Colonic mucosa (tissue), 4 donors: ENCODE measurements at regions not wholly inside any gene's neighbourhood (a gene's known extent, or its start where the extent isn't known, plus 50 kb on each side); places are given as distances from the start of the nearest gene placed in this dataset.

Experiments
- DNase-seq: peaks from one replicate; pipeline ENCODE4 v3.0.0-alpha.2; 2020
- H3K27ac ChIP-seq: fragments of 200-600 bp; one replicate; pipeline ENCODE4 v1.8.0; 2021
- H3K27me3 ChIP-seq: fragments of 200-600 bp; one replicate; pipeline ENCODE4 v1.8.0; 2021
- H3K36me3 ChIP-seq: fragments of 200-600 bp; one replicate; pipeline ENCODE4 v1.8.0; 2021
- H3K4me1 ChIP-seq: fragments of 200-600 bp; one replicate; pipeline ENCODE4 v1.8.0; 2021; ENCODE audit warnings: mild to moderate bottlenecking
- H3K4me3 ChIP-seq: fragments of 200-600 bp; one replicate; pipeline ENCODE4 v1.8.0; 2021
- H3K9ac ChIP-seq, 2 donors: one replicate each; pipeline ENCODE4 v1.7.0; 2013; ENCODE audit warnings: control low read depth in 2 of 2, low read depth in 2 of 2, low read length in 2 of 2
- H3K9me3 ChIP-seq: fragments of 200-600 bp; one replicate; pipeline ENCODE4 v1.8.0; 2021
- CTCF ChIP-seq: fragments of 200-600 bp; IDR thresholded peaks from one replicate; pipeline ENCODE4 v1.8.0; 2022; ENCODE audit warnings: antibody characterized with exemption, mild to moderate bottlenecking
- intact Hi-C: fragments of 100-400 bp; cut with DNase I; formaldehyde crosslinking; loops from one replicate; pipeline ENCODE4 v1.14.1; 2022
- donor health status: healthy.
- donor health status: DM: no; HTN: no; CAD: no.
- donor health status: DM: no; HTN: no; CAD: no.

- intact Hi-C loops: no loop called here
- no peak for TF ChIP-seq CTCF
- Histone ChIP-seq H3K27me3 (no peaks in the 10 kb centered on the region), H3K27ac (no peak overlapping the region), H3K9me3 (no peaks in the 10 kb centered on the region), H3K4me3 (no peak overlapping the region), H3K36me3 (no peaks in the 10 kb centered on the region), H3K9ac (no peak overlapping the region), H3K4me1 (no peaks in the 10 kb centered on the region)
- no peak for DNase-seq
Observed at GRCh38 chr9:109868207-109868606, 88.2 kb downstream of the PALM2AKAP2 start.

DNA sequence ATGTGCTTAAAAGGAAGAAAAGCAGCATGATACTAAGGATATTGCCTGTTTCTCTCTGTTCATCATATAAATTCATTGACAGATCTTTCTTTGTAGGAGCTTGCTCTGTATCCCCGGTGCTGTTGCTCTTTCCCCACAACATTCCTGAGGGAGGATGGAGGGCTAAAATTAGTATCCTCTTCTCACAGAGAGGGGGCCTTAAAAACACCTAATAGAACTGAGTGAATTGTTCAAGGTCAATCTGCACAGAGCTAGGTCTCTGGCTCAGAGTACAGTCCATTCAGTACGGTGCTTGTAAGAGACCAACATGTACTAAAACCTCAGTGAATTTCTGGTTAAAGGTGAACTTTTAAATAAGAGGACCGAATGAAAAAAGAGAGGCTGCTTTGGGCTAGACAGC is 88.7 kb downstream of the PALM2AKAP2 start:
- DNase-seq: no peak
- no peak for TF ChIP-seq CTCF
- no peaks in the 10 kb centered on the region for H3K9me3 ChIP-seq
- H3K27ac ChIP-seq: no peak overlapping the region
- no peaks in the 10 kb centered on the region for H3K36me3 ChIP-seq
- no peaks in the 10 kb centered on the region for H3K4me1 ChIP-seq
- no peaks in the 10 kb centered on the region for H3K27me3 ChIP-seq
- no peak overlapping the region for H3K9ac ChIP-seq
- H3K4me3 ChIP-seq: no peak overlapping the region
- intact Hi-C loops: no loop called here

- no peaks in the 10 kb centered on the region for H3K27me3 ChIP-seq
- H3K36me3 ChIP-seq: no peaks in the 10 kb centered on the region
- intact Hi-C loops: no loop called here
- H3K9ac ChIP-seq: no peak overlapping the region
- no peaks in the 10 kb centered on the region for H3K4me1 ChIP-seq
- no peak overlapping the region for H3K27ac ChIP-seq
- no peak for TF ChIP-seq CTCF
- no peaks in the 10 kb centered on the region for H3K9me3 ChIP-seq
- no peak for DNase-seq
- no peak overlapping the region for H3K4me3 ChIP-seq
Observed at GRCh38 chr9:109870365-109870764, 90.4 kb downstream of the PALM2AKAP2 start.

DNA sequence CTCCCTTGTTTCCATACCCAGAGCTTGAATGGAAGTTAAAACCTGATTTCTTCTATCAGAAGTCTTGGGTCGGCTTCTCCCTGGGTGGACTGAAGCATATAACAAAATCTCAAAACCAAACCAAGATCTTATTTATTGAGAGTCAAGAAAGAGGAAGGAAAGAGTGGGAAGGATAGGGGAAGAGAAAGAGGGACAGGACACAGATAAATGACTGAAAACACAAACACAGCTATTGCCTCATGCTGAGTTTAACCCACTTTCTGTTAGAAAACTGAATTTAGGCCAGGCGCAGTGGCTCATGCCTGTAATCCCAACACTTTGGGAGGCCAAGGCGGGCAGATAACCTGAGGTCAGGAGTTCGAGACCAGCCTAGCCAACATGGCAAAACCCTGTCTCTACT is 92.9 kb downstream of the PALM2AKAP2 start:
- no peaks in the 10 kb centered on the region for H3K36me3 ChIP-seq
- H3K9ac ChIP-seq: no peak overlapping the region
- intact Hi-C loops: no loop called here
- no peaks in the 10 kb centered on the region for H3K9me3 ChIP-seq
- no peaks in the 10 kb centered on the region for H3K27me3 ChIP-seq
- DNase-seq: no peak
- no peak overlapping the region for H3K4me3 ChIP-seq
- H3K4me1 ChIP-seq: no peaks in the 10 kb centered on the region
- H3K27ac ChIP-seq: no peak overlapping the region
- TF ChIP-seq CTCF: no peak

DNA sequence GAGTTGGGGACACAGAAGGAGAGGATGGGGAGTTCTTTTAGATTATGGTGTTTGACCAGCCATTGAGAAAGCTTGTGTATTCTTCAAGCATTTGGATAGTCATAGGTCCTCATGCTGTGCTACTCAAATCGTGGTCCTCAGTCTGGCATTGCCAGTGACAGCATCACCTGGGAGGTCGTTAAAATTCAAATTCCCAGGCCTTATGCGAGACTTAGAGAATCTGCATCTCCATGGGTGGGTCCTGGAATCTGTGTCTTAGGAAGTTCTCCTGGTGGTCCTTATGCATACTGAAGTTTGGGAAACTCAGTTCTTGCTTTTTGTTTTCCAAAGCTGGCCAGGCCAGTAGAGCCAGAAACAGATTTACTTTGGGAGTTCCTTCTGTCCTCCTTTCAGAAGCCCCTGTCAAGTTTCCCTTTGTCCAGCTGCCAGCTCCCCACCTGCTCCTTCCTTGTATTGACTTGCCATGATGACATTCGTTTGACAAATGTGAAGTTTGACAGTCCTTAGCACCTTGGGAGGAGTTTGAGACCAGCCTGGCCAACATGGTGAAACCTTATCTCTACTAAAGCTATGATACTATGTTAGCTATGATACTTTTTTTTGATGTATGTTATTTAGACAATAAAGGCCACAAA is 95.6 kb downstream of the PALM2AKAP2 start:
- Histone ChIP-seq H3K9me3 (no peaks in the 10 kb centered on the region), H3K27me3 (no peaks in the 10 kb centered on the region), H3K36me3 (no peaks in the 10 kb centered on the region), H3K4me3 (no peak overlapping the region), H3K9ac (no peak overlapping the region), H3K4me1 (no peaks in the 10 kb centered on the region), H3K27ac (no peak overlapping the region)
- intact Hi-C loops: no loop called here
- DNase-seq: no peak
- TF ChIP-seq CTCF: no peak
